Suprapubic skin (tissue), 4 donors: ENCODE measurements at regions not wholly inside any gene's neighbourhood (a gene's known extent, or its start where the extent isn't known, plus 50 kb on each side); places are given as distances from the start of the nearest gene placed in this dataset.

Experiments
- DNase-seq, 2 donors: peaks; one replicate each; pipeline ENCODE4 v3.0.0-alpha.2; 2019; ENCODE audit warnings: low spot score in 2 of 2
- H3K27ac ChIP-seq: fragments of 200-600 bp; sonication (generic); one replicate; pipeline ENCODE4 v1.5.1; 2019
- H3K27me3 ChIP-seq: fragments of 200-600 bp; sonication (generic); one replicate; pipeline ENCODE4 v1.5.1; 2019
- H3K36me3 ChIP-seq: fragments of 200-600 bp; sonication (generic); one replicate; pipeline ENCODE4 v1.5.1; 2019
- H3K4me1 ChIP-seq: fragments of 200-600 bp; sonication (generic); one replicate; pipeline ENCODE4 v1.5.1; 2019
- H3K4me3 ChIP-seq: fragments of 200-600 bp; sonication (generic); one replicate; pipeline ENCODE4 v1.5.1; 2019; ENCODE audit warnings: mild to moderate bottlenecking
- H3K9me3 ChIP-seq: fragments of 200-600 bp; sonication (generic); one replicate; pipeline ENCODE4 v1.5.1; 2019
- EP300 ChIP-seq: sonication (generic); formaldehyde crosslinking; IDR thresholded peaks from one replicate; pipeline ENCODE4 v1.6.1; 2017; ENCODE audit warnings: antibody characterized with exemption
- POLR2A ChIP-seq, 2 donors: fragments of 450-650 bp; IDR thresholded peaks; one replicate each; pipeline ENCODE4 v1.6.1; 2017; ENCODE audit warnings: antibody characterized with exemption in 2 of 2, mild to moderate bottlenecking in 2 of 2, moderate library complexity in 2 of 2
- POLR2AphosphoS5 ChIP-seq, 3 donors: sonication (generic); formaldehyde crosslinking; IDR thresholded peaks; one replicate each; pipeline ENCODE4 v1.6.1; 2017; ENCODE audit warnings: antibody characterized with exemption in 3 of 3
- WGBS: methylation state at CpG from one replicate; pipeline ENCODE4 v1.1.5; 2018; 5-methylcytosine and 5-hydroxymethylcytosine counted together
- TF ChIP-seq, protein P1 (sequence below), 2 donors: fragments of 200-600 bp in 1 of 2; fragments of 450-650 bp in 1 of 2; sonication (generic) in 1 of 2; IDR thresholded peaks; one replicate each; pipeline ENCODE4 v1.5.1; 2016 to 2019; ENCODE audit warnings: antibody characterized with exemption in 2 of 2, mild to moderate bottlenecking in 1 of 2, moderate library complexity in 1 of 2

DNA sequence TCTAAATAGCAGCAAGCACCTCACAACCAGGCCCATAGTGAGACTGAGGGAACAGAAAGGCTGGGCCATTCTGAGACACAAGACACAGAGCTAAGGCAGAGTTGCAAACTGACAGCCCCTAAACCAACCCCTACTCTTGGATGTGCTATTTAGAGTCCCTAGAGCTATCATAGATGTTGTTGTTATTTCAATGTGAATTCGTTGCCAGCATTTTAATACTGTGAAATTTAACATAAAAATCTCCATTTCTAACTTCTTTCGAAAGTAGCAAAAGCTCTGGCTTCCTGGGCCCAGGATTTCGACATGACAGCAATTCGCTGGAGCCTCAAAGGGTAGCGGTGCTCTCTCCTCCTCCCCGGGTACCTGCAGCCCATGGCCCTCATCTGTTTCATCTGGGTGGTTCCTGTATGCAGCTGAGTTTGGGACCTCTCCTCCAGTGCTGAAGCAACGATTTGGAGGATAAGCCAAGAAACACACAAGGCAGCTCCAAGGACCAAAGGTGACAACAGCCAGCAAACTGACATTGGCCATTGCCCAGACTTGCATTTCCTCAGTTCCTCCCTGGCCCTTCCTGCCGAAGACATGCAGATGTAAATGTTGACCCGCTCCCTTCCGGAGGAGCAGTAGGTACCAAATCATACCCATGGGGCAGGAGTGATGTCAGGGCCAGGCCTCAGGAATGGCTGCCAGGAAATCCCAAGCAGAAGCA, 254.4 kb upstream of the NCKAP5 start:
- no peak overlapping the region for H3K27ac ChIP-seq
- H3K4me1 ChIP-seq = no peaks in the 10 kb centered on the region
- no peaks in the 10 kb centered on the region for H3K36me3 ChIP-seq
- DNase-seq = no peak
- no peak overlapping the region for H3K4me3 ChIP-seq
- H3K27me3 ChIP-seq = peaks cover 6% of the 10 kb centered on the region
- no peak for TF ChIP-seq POLR2AphosphoS5 (IDR thresholded peaks at IDR 0.05)
- TF ChIP-seq POLR2A (IDR thresholded peaks at IDR 0.05) = no peak
- no peak for TF ChIP-seq EP300
- TF ChIP-seq, protein P1, sequence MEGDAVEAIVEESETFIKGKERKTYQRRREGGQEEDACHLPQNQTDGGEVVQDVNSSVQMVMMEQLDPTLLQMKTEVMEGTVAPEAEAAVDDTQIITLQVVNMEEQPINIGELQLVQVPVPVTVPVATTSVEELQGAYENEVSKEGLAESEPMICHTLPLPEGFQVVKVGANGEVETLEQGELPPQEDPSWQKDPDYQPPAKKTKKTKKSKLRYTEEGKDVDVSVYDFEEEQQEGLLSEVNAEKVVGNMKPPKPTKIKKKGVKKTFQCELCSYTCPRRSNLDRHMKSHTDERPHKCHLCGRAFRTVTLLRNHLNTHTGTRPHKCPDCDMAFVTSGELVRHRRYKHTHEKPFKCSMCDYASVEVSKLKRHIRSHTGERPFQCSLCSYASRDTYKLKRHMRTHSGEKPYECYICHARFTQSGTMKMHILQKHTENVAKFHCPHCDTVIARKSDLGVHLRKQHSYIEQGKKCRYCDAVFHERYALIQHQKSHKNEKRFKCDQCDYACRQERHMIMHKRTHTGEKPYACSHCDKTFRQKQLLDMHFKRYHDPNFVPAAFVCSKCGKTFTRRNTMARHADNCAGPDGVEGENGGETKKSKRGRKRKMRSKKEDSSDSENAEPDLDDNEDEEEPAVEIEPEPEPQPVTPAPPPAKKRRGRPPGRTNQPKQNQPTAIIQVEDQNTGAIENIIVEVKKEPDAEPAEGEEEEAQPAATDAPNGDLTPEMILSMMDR (IDR thresholded peaks at IDR 0.05) = no peak
- 84% methylated on average over 10 of the region's 10 CpGs for WGBS
- no peaks in the 10 kb centered on the region for H3K9me3 ChIP-seq

DNA sequence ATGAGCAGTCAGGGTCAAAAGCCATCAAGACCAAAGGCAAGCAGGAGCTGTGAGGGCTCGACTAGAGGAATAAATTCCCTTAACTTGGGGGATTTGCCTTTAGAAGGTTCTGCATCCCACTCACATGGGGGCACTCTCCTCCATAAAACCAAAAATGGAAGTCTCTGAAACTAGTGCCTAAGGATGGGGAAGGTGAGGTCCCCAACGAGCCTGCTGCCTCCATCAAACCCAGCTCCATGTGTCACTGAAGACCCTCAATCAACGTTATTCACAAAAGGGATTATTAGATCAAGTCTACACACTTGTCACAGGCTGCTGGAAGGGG, 254.9 kb upstream of the NCKAP5 start:
- H3K27me3 ChIP-seq = peaks cover 6% of the 10 kb centered on the region
- no peak overlapping the region for H3K27ac ChIP-seq
- H3K4me1 ChIP-seq = no peaks in the 10 kb centered on the region
- H3K4me3 ChIP-seq = no peak overlapping the region
- no peaks in the 10 kb centered on the region for H3K9me3 ChIP-seq
- 88% methylated on average over 3 of the region's 3 CpGs for WGBS
- TF ChIP-seq POLR2A (IDR thresholded peaks at IDR 0.05) (no peak), POLR2AphosphoS5 (IDR thresholded peaks at IDR 0.05) (no peak), EP300 (no peak)
- TF ChIP-seq, protein P1 (IDR thresholded peaks at IDR 0.05) = no peak
- no peaks in the 10 kb centered on the region for H3K36me3 ChIP-seq
- DNase-seq = no peak

DNA sequence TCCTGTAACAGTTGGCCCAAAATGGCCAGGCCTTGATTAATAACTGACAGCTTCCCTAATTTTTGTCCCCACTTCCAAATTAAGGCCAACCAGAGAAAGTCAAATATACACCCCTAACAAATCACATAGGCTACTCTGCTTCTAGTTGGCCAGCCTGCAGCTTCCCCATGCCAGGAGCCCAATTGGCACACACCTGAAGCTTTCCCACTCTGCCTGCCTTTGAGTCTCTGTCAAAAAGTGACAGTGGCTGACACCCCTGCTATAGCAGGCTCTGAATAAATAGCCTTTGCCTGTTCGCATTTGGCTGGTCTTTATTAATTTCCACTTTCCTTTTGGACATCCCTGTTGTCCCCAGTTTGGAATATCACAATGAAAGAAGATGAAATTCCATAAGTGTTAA, 256.6 kb upstream of the NCKAP5 start:
- TF ChIP-seq, protein P1 (IDR thresholded peaks at IDR 0.05) = no peak
- TF ChIP-seq POLR2A (IDR thresholded peaks at IDR 0.05) (no peak), EP300 (no peak), POLR2AphosphoS5 (IDR thresholded peaks at IDR 0.05) (no peak)
- 90% methylated on average over 1 of the region's 1 CpG for WGBS

DNA sequence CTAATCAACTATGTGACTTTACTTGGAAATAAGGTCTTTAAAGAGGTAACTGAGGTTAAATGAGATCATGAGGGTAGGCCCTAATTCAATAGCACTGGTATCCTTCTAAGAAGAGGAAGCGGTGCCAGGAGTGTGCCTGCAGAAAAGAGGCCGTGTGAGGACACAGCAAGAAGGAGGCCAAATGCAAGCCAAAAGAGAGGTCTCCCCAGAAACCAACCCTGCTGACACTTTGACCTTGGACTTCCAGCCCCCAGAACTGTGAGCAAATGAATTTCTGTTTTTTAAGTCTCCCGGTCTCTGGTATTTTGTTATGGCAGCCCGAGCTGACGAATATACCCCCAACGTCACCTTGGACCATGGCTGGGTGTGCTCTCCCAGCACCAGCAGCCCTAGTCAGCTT, 257.5 kb upstream of the NCKAP5 start:
- WGBS = 93% methylated on average over 6 of the region's 6 CpGs
- Histone ChIP-seq H3K27me3 (peaks cover 6% of the 10 kb centered on the region), H3K9me3 (no peaks in the 10 kb centered on the region), H3K4me3 (no peak overlapping the region), H3K27ac (no peak overlapping the region), H3K4me1 (no peaks in the 10 kb centered on the region), H3K36me3 (no peaks in the 10 kb centered on the region)
- TF ChIP-seq EP300 (no peak), POLR2A (IDR thresholded peaks at IDR 0.05) (no peak), POLR2AphosphoS5 (IDR thresholded peaks at IDR 0.05) (no peak)
- TF ChIP-seq, protein P1 (IDR thresholded peaks at IDR 0.05) = no peak
- no peak for DNase-seq

More for the DNA sequence above, 256.6 kb upstream of the NCKAP5 start:
- H3K4me1 ChIP-seq = no peaks in the 10 kb centered on the region
- no peaks in the 10 kb centered on the region for H3K9me3 ChIP-seq
- no peak overlapping the region for H3K27ac ChIP-seq
- H3K4me3 ChIP-seq = no peak overlapping the region
- peaks cover 6% of the 10 kb centered on the region for H3K27me3 ChIP-seq
- no peaks in the 10 kb centered on the region for H3K36me3 ChIP-seq
- no peak for DNase-seq

DNA sequence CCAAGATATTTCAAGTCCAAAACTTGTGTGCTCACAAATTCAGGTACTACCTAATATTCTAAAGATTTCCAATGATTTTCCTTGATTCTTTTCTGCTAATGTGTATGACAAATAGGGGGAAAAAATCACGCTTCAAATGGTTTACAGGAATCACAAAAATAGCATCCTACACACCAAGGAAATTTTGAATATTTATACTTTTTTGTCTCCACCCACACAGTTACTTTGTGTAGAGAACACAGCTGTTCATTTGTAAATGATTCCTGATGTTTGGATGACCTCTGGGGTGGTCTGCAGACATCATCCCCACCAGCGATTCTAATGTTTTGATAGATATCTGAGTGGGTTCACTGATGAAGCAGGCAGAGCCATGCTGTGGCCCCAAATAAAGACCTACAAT, 260.6 kb upstream of the NCKAP5 start:
- no peak for DNase-seq
- H3K27me3 ChIP-seq = peaks cover 6% of the 10 kb centered on the region
- TF ChIP-seq, protein P1 (IDR thresholded peaks at IDR 0.05) = no peak
- TF ChIP-seq POLR2AphosphoS5 (IDR thresholded peaks at IDR 0.05) (no peak), POLR2A (IDR thresholded peaks at IDR 0.05) (no peak), EP300 (no peak)
- 68% methylated on average over 2 of the region's 2 CpGs for WGBS
- H3K36me3 ChIP-seq = no peaks in the 10 kb centered on the region
- H3K4me3 ChIP-seq = no peak overlapping the region
- H3K27ac ChIP-seq = no peak overlapping the region
- no peaks in the 10 kb centered on the region for H3K9me3 ChIP-seq
- H3K4me1 ChIP-seq = no peaks in the 10 kb centered on the region
